MM.1S (cell line): ENCODE measurements at regions not wholly inside any gene's neighbourhood (a gene's known extent, or its start where the extent isn't known, plus 50 kb on each side); places are given as distances from the start of the nearest gene placed in this dataset.

Experiments
- DNase-seq: peaks from one replicate; pipeline ENCODE4 v3.0.0-alpha.2; 2015
- H2AFZ ChIP-seq: fragments of 300-600 bp; sonication (generic); 2 replicates; pipeline ENCODE4 v1.6.0; 2016; ENCODE audit warnings: antibody characterized with exemption, low read length
- H3F3A ChIP-seq: fragments of 300-600 bp; sonication (generic); 2 replicates; pipeline ENCODE4 v1.6.1; 2016; ENCODE audit warnings: mild to moderate bottlenecking, antibody characterized with exemption, low read length, moderate library complexity, mixed read lengths; ENCODE audit not compliant: insufficient read depth
- H3K27ac ChIP-seq: fragments of 300-600 bp; sonication (generic); 2 replicates; pipeline ENCODE4 v1.5.1; 2016; ENCODE audit warnings: mild to moderate bottlenecking, low read length
- H3K27me3 ChIP-seq: fragments of 300-600 bp; sonication (generic); replicated peaks from 2 replicates; pipeline ENCODE4 v1.6.0; 2016; ENCODE audit warnings: low read length; ENCODE audit not compliant: insufficient read depth
- H3K36me3 ChIP-seq: fragments of 300-600 bp; sonication (generic); replicated peaks from 2 replicates; pipeline ENCODE4 v1.6.1; 2016; ENCODE audit warnings: mild to moderate bottlenecking, low read length, mixed read lengths; ENCODE audit not compliant: insufficient read depth
- H3K4me1 ChIP-seq: fragments of 300-600 bp; sonication (generic); 2 replicates; pipeline ENCODE4 v1.6.1; 2016; ENCODE audit warnings: low read length, mixed read lengths
- H3K4me2 ChIP-seq: fragments of 300-600 bp; sonication (generic); 2 replicates; pipeline ENCODE4 v1.6.0; 2016; ENCODE audit warnings: low read depth, low read length
- H3K4me3 ChIP-seq: fragments of 300-600 bp; sonication (generic); 2 replicates; pipeline ENCODE4 v1.5.1; 2016; ENCODE audit warnings: low read length, mixed read lengths
- H3K79me2 ChIP-seq: fragments of 300-600 bp; sonication (generic); 2 replicates; pipeline ENCODE4 v1.6.1; 2016; ENCODE audit warnings: mixed run types, low read length, mixed read lengths
- H3K9ac ChIP-seq: fragments of 300-600 bp; sonication (generic); 2 replicates; pipeline ENCODE4 v1.6.1; 2016; ENCODE audit warnings: low read length, mixed read lengths
- H3K9me2 ChIP-seq: fragments of 300-600 bp; sonication (generic); replicated peaks from 2 replicates; pipeline ENCODE4 v1.6.1; 2016; ENCODE audit warnings: mild to moderate bottlenecking, low read length, mixed read lengths; ENCODE audit not compliant: insufficient read depth
- H3K9me3 ChIP-seq: fragments of 300-600 bp; sonication (generic); replicated peaks from 2 replicates; pipeline ENCODE4 v1.6.1; 2016; ENCODE audit warnings: mild to moderate bottlenecking, low read length, mixed read lengths; ENCODE audit not compliant: insufficient read depth
- H4K20me1 ChIP-seq: fragments of 300-600 bp; sonication (generic); 2 replicates; pipeline ENCODE4 v1.6.1; 2016; ENCODE audit warnings: mild to moderate bottlenecking, low read length, moderate library complexity, mixed read lengths; ENCODE audit not compliant: insufficient read depth
- CTCF ChIP-seq: fragments of 300-600 bp; sonication (generic); IDR thresholded peaks from 2 replicates; pipeline ENCODE4 v1.5.1; 2016; ENCODE audit warnings: antibody characterized with exemption, low read length, mixed read lengths
- EZH2 ChIP-seq: fragments of 300-600 bp; sonication (generic); optimal IDR thresholded peaks from 2 replicates; pipeline ENCODE3; 2017; ENCODE audit warnings: low read depth, mild to moderate bottlenecking, antibody characterized with exemption, low read length, mixed read lengths
- EZH2phosphoT487 ChIP-seq: fragments of 300-600 bp; sonication (generic); IDR thresholded peaks from 2 replicates; pipeline ENCODE4 v1.6.1; 2018; ENCODE audit warnings: antibody characterized with exemption, low read length

GRCh38 chr7:89757910-89758309, 396.4 kb upstream of the STEAP1 start:
- Histone ChIP-seq H4K20me1 (no peaks in the 10 kb centered on the region), H3K9me2 (no peaks in the 10 kb centered on the region), H3K27me3 (no peaks in the 10 kb centered on the region), H3K9ac (no peak overlapping the region), H3K4me2 (no peak overlapping the region), H3F3A (no peaks in the 10 kb centered on the region), H2AFZ (no peak overlapping the region), H3K9me3 (no peaks in the 10 kb centered on the region), H3K27ac (no peak overlapping the region), H3K4me3 (no peak overlapping the region), H3K4me1 (no peaks in the 10 kb centered on the region), H3K36me3 (no peaks in the 10 kb centered on the region), H3K79me2 (no peaks in the 10 kb centered on the region)
- DNase-seq, result no peak
- TF ChIP-seq EZH2phosphoT487 (no peak), EZH2 (no peak), CTCF (no peak)

- H3K36me3 ChIP-seq, result no peaks in the 10 kb centered on the region
- H3K27me3 ChIP-seq, result no peaks in the 10 kb centered on the region
- DNase-seq, result no peak
- H3K27ac ChIP-seq, result no peak overlapping the region
- H3F3A ChIP-seq, result no peaks in the 10 kb centered on the region
- H3K9me3 ChIP-seq, result no peaks in the 10 kb centered on the region
- H3K4me1 ChIP-seq, result no peaks in the 10 kb centered on the region
- H3K4me2 ChIP-seq, result no peak overlapping the region
- no peaks in the 10 kb centered on the region for H4K20me1 ChIP-seq
- no peak overlapping the region for H2AFZ ChIP-seq
- no peaks in the 10 kb centered on the region for H3K9me2 ChIP-seq
- no peaks in the 10 kb centered on the region for H3K79me2 ChIP-seq
- H3K9ac ChIP-seq, result no peak overlapping the region
- TF ChIP-seq CTCF (no peak), EZH2 (no peak), EZH2phosphoT487 (no peak)
- H3K4me3 ChIP-seq, result no peak overlapping the region
Measured at GRCh38 chr7:89760690-89761089, 393.6 kb upstream of the STEAP1 start.

- Histone ChIP-seq H3K9me3 (no peaks in the 10 kb centered on the region), H3K4me2 (no peak overlapping the region), H3K4me1 (no peaks in the 10 kb centered on the region), H4K20me1 (no peaks in the 10 kb centered on the region), H3K27ac (no peak overlapping the region), H3K79me2 (no peaks in the 10 kb centered on the region), H3F3A (no peaks in the 10 kb centered on the region), H3K4me3 (no peak overlapping the region), H3K27me3 (no peaks in the 10 kb centered on the region), H3K36me3 (no peaks in the 10 kb centered on the region), H3K9me2 (no peaks in the 10 kb centered on the region), H3K9ac (no peak overlapping the region), H2AFZ (no peak overlapping the region)
- no peak for DNase-seq
- TF ChIP-seq EZH2 (no peak), CTCF (no peak), EZH2phosphoT487 (no peak)
Measured at GRCh38 chr7:89761173-89761572, 393.1 kb upstream of the STEAP1 start.

GRCh38 chr7:89770161-89770560, 384.1 kb upstream of the STEAP1 start:
- no peak overlapping the region for H2AFZ ChIP-seq
- TF ChIP-seq CTCF (no peak), EZH2 (no peak), EZH2phosphoT487 (no peak)

More at GRCh38 chr7:89770161-89770560, 384.1 kb upstream of the STEAP1 start:
- Histone ChIP-seq H3K27me3 (no peaks in the 10 kb centered on the region), H3K9me3 (no peaks in the 10 kb centered on the region), H3K9me2 (no peaks in the 10 kb centered on the region), H3K4me3 (no peak overlapping the region), H3K4me2 (no peak overlapping the region), H3K27ac (no peak overlapping the region), H3F3A (no peaks in the 10 kb centered on the region), H3K36me3 (no peaks in the 10 kb centered on the region), H3K4me1 (no peaks in the 10 kb centered on the region), H4K20me1 (no peaks in the 10 kb centered on the region), H3K79me2 (no peaks in the 10 kb centered on the region), H3K9ac (no peak overlapping the region)
- no peak for DNase-seq
